Common myeloid progenitor, CD34-positive (primary cell): ENCODE measurements at regions not wholly inside any gene's neighbourhood (a gene's known extent, or its start where the extent isn't known, plus 50 kb on each side); places are given as distances from the start of the nearest gene placed in this dataset.

Experiments
- CTCF ChIA-PET: fragments of 350-600 bp; sonication (Branson Sonifier 250); formaldehyde crosslinking; loops from one replicate; lab custom pipeline; 2021; ENCODE audit warnings: antibody characterized with exemption; lab: Charles Lee
- POLR2A ChIA-PET: fragments of 350-600 bp; sonication (Branson Sonifier 250); formaldehyde crosslinking; loops from one replicate; lab custom pipeline; 2021; ENCODE audit warnings: antibody characterized with exemption; lab: Charles Lee
- DNase-seq, 3 donors: peaks; one replicate each; pipeline versions ENCODE4 v3.0.0 to v3.0.0-alpha.2; 2013
- H3K27ac ChIP-seq, 2 experiments: 1 replicate in 1 of 2; 2 replicates in 1 of 2; pipeline ENCODE4 v1.7.0; 2013; ENCODE audit warnings: inconsistent platforms in 2 of 2, low read length in 2 of 2, mild to moderate bottlenecking in 2 of 2, low read depth in 1 of 2, moderate library complexity in 1 of 2; ENCODE audit not compliant: severe bottlenecking in 2 of 2, insufficient read depth in 1 of 2, poor library complexity in 1 of 2
- H3K27me3 ChIP-seq, 5 experiments: replicated peaks in 2 of 5; 1 replicate in 3 of 5; 2 replicates in 2 of 5; pipeline versions ENCODE4 v1.6.1 to v1.7.0; 2013; ENCODE audit warnings: low read length in 4 of 5, mild to moderate bottlenecking in 2 of 5, moderate library complexity in 2 of 5, inconsistent platforms in 1 of 5; ENCODE audit not compliant: insufficient read depth in 5 of 5, control insufficient read depth in 4 of 5
- H3K36me3 ChIP-seq, 4 experiments: 1 replicate in 2 of 4; 2 replicates in 2 of 4; pipeline versions ENCODE4 v1.6.1 to v1.7.0; 2013; ENCODE audit warnings: low read length in 3 of 4, control low read depth in 1 of 4, mild to moderate bottlenecking in 1 of 4; ENCODE audit not compliant: control insufficient read depth in 4 of 4, insufficient read depth in 4 of 4
- H3K4me1 ChIP-seq, 4 experiments: 1 replicate in 3 of 4; 2 replicates in 1 of 4; pipeline versions ENCODE4 v1.6.1 to v1.7.1; 2013; ENCODE audit warnings: low read length in 3 of 4, mild to moderate bottlenecking in 3 of 4, control low read depth in 1 of 4, inconsistent platforms in 1 of 4, moderate library complexity in 1 of 4; ENCODE audit not compliant: control insufficient read depth in 4 of 4, insufficient read depth in 4 of 4; ENCODE audit errors: control extremely low read depth in 1 of 4
- H3K4me3 ChIP-seq, 7 experiments: 1 replicate in 4 of 7; 2 replicates in 3 of 7; pipeline versions ENCODE4 v1.5.1 to v1.7.0; 2013; ENCODE audit warnings: mild to moderate bottlenecking in 7 of 7, low read length in 6 of 7, moderate library complexity in 6 of 7, inconsistent platforms in 2 of 7, low read depth in 2 of 7, control low read depth in 1 of 7; ENCODE audit not compliant: insufficient read depth in 4 of 7, control insufficient read depth in 1 of 7; ENCODE audit errors: extremely low read depth in 1 of 7
- H3K9me3 ChIP-seq, 5 experiments: 1 replicate in 4 of 5; 2 replicates in 1 of 5; pipeline versions ENCODE4 v1.6.1 to v1.7.1; 2013; ENCODE audit warnings: low read length in 4 of 5, mild to moderate bottlenecking in 2 of 5, inconsistent platforms in 1 of 5, low read depth in 1 of 5, moderate library complexity in 1 of 5; ENCODE audit not compliant: control insufficient read depth in 4 of 5, insufficient read depth in 2 of 5; ENCODE audit errors: control extremely low read depth in 1 of 5
- WGBS: methylation state at CpG from one replicate; pipeline ENCODE4 v1.1.5; 2013; ENCODE audit not compliant: insufficient coverage; 5-methylcytosine and 5-hydroxymethylcytosine counted together

GRCh38 chr3:154507727-154508126, 77.7 kb upstream of the GPR149 start:
- Histone ChIP-seq H3K9me3 (peaks cover 0 to 3% (median 0%) of the 10 kb centered on the region in 5 experiments), H3K27me3 (no peaks in the 10 kb centered on the region), H3K4me3 (no peak overlapping the region), H3K27ac (no peak overlapping the region), H3K4me1 (no peaks in the 10 kb centered on the region), H3K36me3 (no peaks in the 10 kb centered on the region)
- ChIA-PET CTCF (no interaction called here), POLR2A (no interaction called here)
- DNase-seq: no peak
- WGBS: no CpG with 5 or more reads among the region's 2 CpGs

GRCh38 chr3:154496978-154497377, 67.0 kb upstream of the GPR149 start:
- ChIA-PET CTCF (no interaction called here), POLR2A (no interaction called here)
- Histone ChIP-seq H3K27me3 (no peaks in the 10 kb centered on the region), H3K4me3 (no peak overlapping the region), H3K4me1 (no peaks in the 10 kb centered on the region), H3K27ac (no peak overlapping the region), H3K36me3 (no peaks in the 10 kb centered on the region), H3K9me3 (no peaks in the 10 kb centered on the region)
- peak in 1 of 3 donors; percentile 2 for DNase-seq
- no CpG with 5 or more reads among the region's 2 CpGs for WGBS

- Histone ChIP-seq H3K27me3 (no peaks in the 10 kb centered on the region), H3K27ac (no peak overlapping the region), H3K4me3 (no peak overlapping the region), H3K4me1 (no peaks in the 10 kb centered on the region), H3K36me3 (no peaks in the 10 kb centered on the region), H3K9me3 (no peaks in the 10 kb centered on the region)
- DNase-seq: no peak
- ChIA-PET POLR2A (no interaction called here), CTCF (no interaction called here)
- WGBS: 100% methylated on average over 2 of the region's 2 CpGs
Measured at GRCh38 chr3:154496540-154496939, 66.5 kb upstream of the GPR149 start.

DNA sequence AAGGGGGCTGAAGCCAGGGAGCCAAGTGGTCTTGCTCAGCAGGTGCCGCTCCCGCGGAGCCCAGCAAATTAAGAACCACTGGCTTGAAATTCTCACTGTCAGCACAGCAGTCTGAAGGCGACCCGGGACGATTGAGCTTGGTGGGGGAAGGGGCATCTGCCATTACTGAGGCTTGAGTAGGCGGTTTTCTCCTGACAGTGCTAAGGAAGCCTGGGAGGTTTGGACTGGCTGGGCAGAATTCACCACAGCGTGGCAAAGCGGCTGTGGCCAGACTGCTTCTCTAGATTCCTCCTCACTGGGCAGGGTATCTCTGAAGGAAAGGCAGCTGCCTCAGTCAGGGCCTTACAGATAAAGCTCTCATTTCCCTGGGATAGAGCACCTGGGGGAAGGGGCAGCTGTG, 57.0 kb upstream of the GPR149 start:
- no peak overlapping the region for H3K4me3 ChIP-seq
- POLR2A ChIA-PET: no interaction called here
- H3K27ac ChIP-seq: no peak overlapping the region
- CTCF ChIA-PET: no interaction called here
- no peak for DNase-seq
- H3K36me3 ChIP-seq: no peaks in the 10 kb centered on the region
- H3K9me3 ChIP-seq: no peaks in the 10 kb centered on the region
- no peaks in the 10 kb centered on the region for H3K4me1 ChIP-seq
- H3K27me3 ChIP-seq: no peaks in the 10 kb centered on the region
- 95% methylated on average over 8 of the region's 9 CpGs for WGBS

DNA sequence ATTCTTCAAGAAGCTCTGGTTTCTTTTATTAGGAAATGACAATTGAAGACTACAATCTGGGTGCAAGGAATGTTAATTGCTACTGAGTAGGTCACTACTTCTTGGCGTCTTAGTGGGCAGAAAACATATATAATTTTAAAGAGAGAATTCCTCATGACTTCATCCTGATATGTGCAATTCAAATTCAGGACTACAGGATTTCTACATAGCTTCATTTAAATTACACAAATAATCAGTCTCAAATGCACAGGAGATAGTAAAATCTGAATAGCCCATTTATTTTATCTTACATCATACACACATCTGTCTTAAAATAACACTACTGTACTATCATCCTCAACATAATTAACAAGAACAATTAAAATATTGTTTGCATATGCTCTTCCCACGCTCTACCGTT, 52.5 kb upstream of the GPR149 start:
- Histone ChIP-seq H3K27me3 (no peaks in the 10 kb centered on the region), H3K9me3 (no peaks in the 10 kb centered on the region), H3K4me1 (no peaks in the 10 kb centered on the region), H3K27ac (no peak overlapping the region), H3K36me3 (no peaks in the 10 kb centered on the region), H3K4me3 (no peak overlapping the region)
- WGBS: no CpG with 5 or more reads among the region's 3 CpGs
- POLR2A ChIA-PET: no interaction called here
- CTCF ChIA-PET: no interaction called here
- DNase-seq: no peak

DNA sequence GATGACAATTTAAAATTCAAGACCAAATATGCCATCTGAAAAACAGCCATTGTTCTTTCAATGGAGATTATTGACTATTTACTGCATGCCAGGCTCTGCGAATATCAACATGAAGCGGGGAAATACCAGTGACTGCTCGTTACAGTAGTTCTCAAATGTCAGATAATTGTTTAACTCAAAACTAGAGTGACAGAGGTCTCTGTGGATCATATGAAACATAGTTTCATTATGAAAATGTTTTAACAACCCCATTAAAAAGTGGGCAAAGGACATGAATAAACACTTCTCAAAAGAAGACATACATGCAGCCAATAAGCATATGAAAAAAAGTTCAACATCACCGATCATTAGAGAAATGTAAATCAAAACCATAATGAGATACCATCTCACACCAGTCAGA, 50.0 kb upstream of the GPR149 start:
- Histone ChIP-seq H3K4me1 (no peaks in the 10 kb centered on the region), H3K36me3 (no peaks in the 10 kb centered on the region), H3K27me3 (no peaks in the 10 kb centered on the region), H3K9me3 (peaks cover 0 to 2% (median 0%) of the 10 kb centered on the region in 5 experiments), H3K4me3 (no peak overlapping the region), H3K27ac (no peak overlapping the region)
- no peak for DNase-seq
- CTCF ChIA-PET: no interaction called here
- WGBS: no CpG with 5 or more reads among the region's 4 CpGs
- POLR2A ChIA-PET: no interaction called here
